Neural cell (in vitro differentiated cells): ENCODE measurements at regions not wholly inside any gene's neighbourhood (a gene's known extent, or its start where the extent isn't known, plus 50 kb on each side); places are given as distances from the start of the nearest gene placed in this dataset.

Source experiments
- H2AFZ ChIP-seq: fragments of 200-600, 300-800 bp; sonication (generic), shearing (Covaris generic); 2 replicates; pipeline ENCODE4 v1.6.0; 2014; ENCODE audit warnings: low read depth, mild to moderate bottlenecking, antibody characterized with exemption, low read length, moderate library complexity
- H3F3A ChIP-seq: fragments of 200-600 bp; shearing (Covaris generic); 2 replicates; pipeline ENCODE4 v1.6.1; 2016; ENCODE audit warnings: mild to moderate bottlenecking, moderate library complexity, mixed read lengths, antibody characterized with exemption, low read length; ENCODE audit not compliant: insufficient read depth, poor library complexity, severe bottlenecking
- H3K27ac ChIP-seq: fragments of 200-600, 300-800 bp; sonication (generic), shearing (Covaris generic); 2 replicates; pipeline ENCODE4 v1.5.1; 2014; ENCODE audit warnings: mild to moderate bottlenecking, low read length, moderate library complexity
- H3K27me3 ChIP-seq: fragments of 300-800, 200-600 bp; sonication (generic), shearing (Covaris generic); 2 replicates; pipeline ENCODE4 v1.6.0; 2014; ENCODE audit warnings: mild to moderate bottlenecking, low read depth, low read length, moderate library complexity; ENCODE audit not compliant: insufficient read depth
- H3K36me3 ChIP-seq: fragments of 300-800, 200-600 bp; sonication (generic), shearing (Covaris generic); 2 replicates; pipeline ENCODE4 v1.5.1; 2014; ENCODE audit warnings: mild to moderate bottlenecking, antibody characterized with exemption, low read length, moderate library complexity; ENCODE audit not compliant: insufficient read depth
- H3K4me2 ChIP-seq: fragments of 300-800, 200-600 bp; sonication (generic), shearing (Covaris generic); 2 replicates; pipeline ENCODE4 v1.6.0; 2014; ENCODE audit warnings: mild to moderate bottlenecking, low read length
- H3K4me3 ChIP-seq: fragments of 300-800, 200-600 bp; sonication (generic), shearing (Covaris generic); 2 replicates; pipeline ENCODE4 v1.5.1; 2014; ENCODE audit warnings: mild to moderate bottlenecking, low read length, moderate library complexity
- H3K79me2 ChIP-seq: fragments of 200-600 bp; shearing (Covaris generic); replicated peaks from 2 replicates; pipeline ENCODE4 v1.6.0; 2014; ENCODE audit warnings: mild to moderate bottlenecking, low read length, moderate library complexity; ENCODE audit not compliant: insufficient read depth
- H3K9ac ChIP-seq: fragments of 300-800, 200-600 bp; sonication (generic), shearing (Covaris generic); 2 replicates; pipeline ENCODE4 v1.6.1; 2016; ENCODE audit warnings: mild to moderate bottlenecking, low read length, mixed read lengths
- H3K9me2 ChIP-seq: fragments of 200-600 bp; shearing (Covaris generic); 2 replicates; pipeline ENCODE4 v1.6.1; 2016; ENCODE audit warnings: mild to moderate bottlenecking, low read length, mixed read lengths; ENCODE audit not compliant: insufficient read depth
- H3K9me3 ChIP-seq: fragments of 200-600, 300-800 bp; sonication (generic), shearing (Covaris generic); 2 replicates; pipeline ENCODE4 v1.6.1; 2016; ENCODE audit warnings: mild to moderate bottlenecking, mixed run types, low read length, moderate library complexity, mixed read lengths
- H4K20me1 ChIP-seq: fragments of 200-600 bp; shearing (Covaris generic); 2 replicates; pipeline ENCODE4 v1.6.1; 2016; ENCODE audit warnings: mild to moderate bottlenecking, mixed run types; ENCODE audit not compliant: insufficient read depth
- CTCF ChIP-seq: fragments of 450-650 bp; IDR thresholded peaks from 2 replicates; pipeline ENCODE4 v1.5.1; 2014; ENCODE audit warnings: antibody characterized with exemption, mild to moderate bottlenecking, moderate library complexity; ENCODE audit not compliant: poor library complexity, severe bottlenecking
- EP300 ChIP-seq: fragments of 450-650 bp; conservative IDR thresholded peaks from 2 replicates; pipeline ENCODE4 v1.6.1; 2014; ENCODE audit warnings: antibody characterized with exemption, mild to moderate bottlenecking, moderate library complexity; ENCODE audit not compliant: poor library complexity, severe bottlenecking
- EZH2 ChIP-seq: fragments of 200-600, 300-800 bp; shearing (Covaris generic), sonication (generic); IDR thresholded peaks from 2 replicates; pipeline ENCODE4 v1.6.1; 2014; ENCODE audit warnings: antibody characterized with exemption, low read length, borderline replicate concordance, mild to moderate bottlenecking; ENCODE audit not compliant: insufficient read depth, poor library complexity, severe bottlenecking
- MXI1 ChIP-seq: fragments of 450-650 bp; conservative IDR thresholded peaks from 2 replicates; pipeline ENCODE4 v1.6.1; 2014; ENCODE audit warnings: antibody characterized with exemption, mild to moderate bottlenecking; ENCODE audit not compliant: poor library complexity, severe bottlenecking
- POLR2AphosphoS5 ChIP-seq: IDR thresholded peaks from 2 replicates; pipeline ENCODE4 v1.6.1; 2012
- RAD21 ChIP-seq: fragments of 450-650 bp; conservative IDR thresholded peaks from 2 replicates; pipeline ENCODE4 v1.6.1; 2014; ENCODE audit warnings: antibody characterized with exemption, mild to moderate bottlenecking, moderate library complexity
- REST ChIP-seq: IDR thresholded peaks from 2 replicates; pipeline ENCODE4 v1.6.1; 2012; ENCODE audit warnings: borderline replicate concordance
- SMC3 ChIP-seq: fragments of 450-650 bp; conservative IDR thresholded peaks from 2 replicates; pipeline ENCODE4 v1.6.1; 2014; ENCODE audit warnings: antibody characterized with exemption, mild to moderate bottlenecking, moderate library complexity; ENCODE audit not compliant: poor library complexity
- TAF1 ChIP-seq: IDR thresholded peaks from 2 replicates; pipeline ENCODE4 v1.6.1; 2012; ENCODE audit warnings: low read depth

- H3K27ac ChIP-seq, result no peak overlapping the region
- no peak overlapping the region for H2AFZ ChIP-seq
- H3K27me3 ChIP-seq, result no peaks in the 10 kb centered on the region
- no peak overlapping the region for H3K9ac ChIP-seq
- H4K20me1 ChIP-seq, result no peaks in the 10 kb centered on the region
- no peaks in the 10 kb centered on the region for H3F3A ChIP-seq
- no peaks in the 10 kb centered on the region for H3K36me3 ChIP-seq
- H3K9me3 ChIP-seq, result no peaks in the 10 kb centered on the region
- TF ChIP-seq EP300, result no peak
- TF ChIP-seq SMC3, result no peak
- TF ChIP-seq REST, result no peak
- TF ChIP-seq POLR2AphosphoS5, result no peak
- no peak for TF ChIP-seq CTCF
- no peak for TF ChIP-seq MXI1
- TF ChIP-seq RAD21, result no peak
- TF ChIP-seq TAF1, result no peak
- TF ChIP-seq EZH2, result no peak
- H3K4me2 ChIP-seq, result no peak overlapping the region
- no peak overlapping the region for H3K4me3 ChIP-seq
- no peaks in the 10 kb centered on the region for H3K9me2 ChIP-seq
- no peaks in the 10 kb centered on the region for H3K79me2 ChIP-seq
These were observed 78.3 kb downstream of the RND3 start for GRCh38 chr2:150409196-150409595.

GRCh38 chr2:150404147-150404546, 83.3 kb downstream of the RND3 start:
- no peak overlapping the region for H3K4me2 ChIP-seq
- H3K9ac ChIP-seq, result no peak overlapping the region
- no peaks in the 10 kb centered on the region for H3K9me2 ChIP-seq
- H3K79me2 ChIP-seq, result no peaks in the 10 kb centered on the region
- H3K36me3 ChIP-seq, result no peaks in the 10 kb centered on the region
- no peaks in the 10 kb centered on the region for H4K20me1 ChIP-seq
- no peak for TF ChIP-seq RAD21
- TF ChIP-seq POLR2AphosphoS5, result no peak
- TF ChIP-seq MXI1, result no peak
- no peaks in the 10 kb centered on the region for H3K27me3 ChIP-seq
- H2AFZ ChIP-seq, result no peak overlapping the region
- H3K4me3 ChIP-seq, result no peak overlapping the region
- H3F3A ChIP-seq, result no peaks in the 10 kb centered on the region
- no peaks in the 10 kb centered on the region for H3K9me3 ChIP-seq
- H3K27ac ChIP-seq, result no peak overlapping the region

GRCh38 chr2:150403457-150403856, 84.0 kb downstream of the RND3 start:
- H3K79me2 ChIP-seq, result no peaks in the 10 kb centered on the region
- no peaks in the 10 kb centered on the region for H3K9me3 ChIP-seq
- H3K36me3 ChIP-seq, result no peaks in the 10 kb centered on the region
- H3K9ac ChIP-seq, result no peak overlapping the region
- H3K4me3 ChIP-seq, result no peak overlapping the region
- H3K9me2 ChIP-seq, result no peaks in the 10 kb centered on the region
- H2AFZ ChIP-seq, result no peak overlapping the region
- H3K27me3 ChIP-seq, result no peaks in the 10 kb centered on the region
- H3K4me2 ChIP-seq, result no peak overlapping the region
- no peaks in the 10 kb centered on the region for H4K20me1 ChIP-seq
- no peaks in the 10 kb centered on the region for H3F3A ChIP-seq
- H3K27ac ChIP-seq, result no peak overlapping the region
- TF ChIP-seq TAF1 (no peak), POLR2AphosphoS5 (peak; percentile 71), EZH2 (no peak), CTCF (no peak), SMC3 (no peak), EP300 (peak; percentile 86), RAD21 (no peak), REST (peak; percentile 25), MXI1 (no peak)
